ENCODE measurements at regions not wholly inside any gene's neighbourhood (a gene's known extent, or its start where the extent isn't known, plus 50 kb on each side); places are given as distances from the start of the nearest gene placed in this dataset.

DNA sequence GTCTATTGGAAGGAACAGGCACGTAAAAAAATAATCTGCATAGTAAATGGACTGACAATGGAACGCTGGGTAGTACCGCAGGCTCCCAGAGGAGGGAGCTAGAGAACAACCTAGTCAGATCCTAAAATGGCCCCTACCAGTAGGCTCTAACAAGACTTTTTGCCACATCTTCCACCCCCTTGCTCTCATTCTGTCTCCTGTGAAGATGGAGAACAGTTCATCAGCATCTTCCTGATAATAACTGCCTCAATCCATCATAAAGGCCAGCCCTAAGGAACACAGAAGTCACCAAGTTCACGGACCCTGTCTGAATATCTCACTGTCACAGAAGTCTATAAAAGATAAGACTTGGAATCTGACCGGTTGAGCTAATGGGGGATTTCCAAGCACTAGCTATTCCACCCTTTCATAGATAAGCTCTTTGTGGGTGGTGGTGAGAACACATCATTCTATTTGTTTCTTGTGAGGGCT lies 133.4 kb downstream of the SLC1A3 start:
- WGBS (ENCODE audit: insufficient coverage) = 7% methylated on average over 3 of the region's 5 CpGs
- POLR2A ChIA-PET = interaction anchor here in 1 of 2 donors (0.7 kb wide), 1 partner anchor 10 kb away, joined by 3 read pairs; no protein-coding TSS in a partner anchor

DNA sequence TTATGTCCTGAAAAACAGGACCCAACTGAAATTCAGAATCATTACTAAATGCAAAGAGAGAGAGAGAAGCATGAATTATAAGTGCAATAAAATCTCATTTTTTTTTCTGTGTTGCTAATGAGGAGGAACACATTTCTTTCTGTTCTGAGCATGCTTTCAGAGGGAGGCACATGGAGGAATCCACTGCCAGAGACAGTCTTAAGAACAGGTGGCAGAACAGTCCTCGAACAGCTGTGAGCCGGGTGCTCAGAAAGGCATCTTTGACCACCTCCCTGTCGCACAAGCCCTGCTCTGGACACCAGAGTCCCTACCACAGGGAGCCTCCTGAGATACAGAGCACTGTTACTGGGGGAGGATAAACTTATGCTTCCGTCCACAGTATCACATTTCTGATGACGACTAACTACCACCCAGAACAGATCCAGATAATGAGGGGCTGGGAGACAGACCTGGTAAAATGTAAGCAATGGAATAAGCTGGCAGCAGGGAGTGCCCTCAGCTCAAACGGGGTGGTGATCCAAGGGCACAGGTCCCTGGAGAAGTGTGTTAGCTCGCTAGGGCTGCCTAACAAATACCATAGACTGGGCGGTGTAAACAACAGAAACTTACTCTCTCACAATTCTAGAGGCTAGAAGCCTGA lies 134.0 kb downstream of the SLC1A3 start:
- no peak overlapping the region for H3K27ac Mint-ChIP-seq
- ATAC-seq (replicated peaks in 1 of 4) = no peak
- Histone ChIP-seq H3K4me3 (ENCODE audit: control insufficient read depth in 1 of 2, extremely low read depth in 1 of 2, low read length in 1 of 2) (no peak overlapping the region), H3K36me3 (ENCODE audit: control insufficient read depth in 2 of 2, extremely low read depth in 1 of 2, insufficient read depth in 1 of 2, low read length in 1 of 2) (no peaks in the 10 kb centered on the region), H3K9me3 (no peaks in the 10 kb centered on the region), H3K4me1 (ENCODE audit: control insufficient read depth in 1 of 2, extremely low read depth in 1 of 2, insufficient read depth in 2 of 2, low read length in 2 of 2) (peaks cover 6 to 12% of the 10 kb centered on the region in 2 experiments), H3K27ac (ENCODE audit: low read length) (no peak overlapping the region), H3K27me3 (replicated peaks in 1 of 2; ENCODE audit: control insufficient read depth in 2 of 2, extremely low read depth in 1 of 2, insufficient read depth in 2 of 2, low read length in 1 of 2) (peaks cover 2 to 24% of the 10 kb centered on the region in 2 experiments)
- CTCF ChIA-PET = interaction anchor here (0.5 to 3.1 kb wide), 17 partner anchors 11 to 513 kb away, joined by 3 to 26 read pairs (median 3); no protein-coding TSS in a partner anchor
- H3K27me3 Mint-ChIP-seq = peaks cover 35 to 36% of the 10 kb centered on the region in 2 donors
- 100% methylated on average over 2 of the region's 8 CpGs for WGBS (ENCODE audit: insufficient coverage)
- POLR2A ChIA-PET = interaction anchor here in 1 of 2 donors (0.7 kb wide), 1 partner anchor 11 kb away, joined by 3 read pairs; no protein-coding TSS in a partner anchor
- no peaks in the 10 kb centered on the region for H3K36me3 Mint-ChIP-seq
- H3K4me3 Mint-ChIP-seq = no peak overlapping the region
- no peak for DNase-seq
- no peaks in the 10 kb centered on the region for H3K9me3 Mint-ChIP-seq
- H3K4me1 Mint-ChIP-seq = peaks cover 14 to 16% (median 14%) of the 10 kb centered on the region in 3 donors

More for the DNA sequence above, 133.4 kb downstream of the SLC1A3 start:
- H3K27me3 Mint-ChIP-seq = peaks cover 30 to 35% of the 10 kb centered on the region in 2 donors
- H3K9me3 ChIP-seq = no peaks in the 10 kb centered on the region
- no peaks in the 10 kb centered on the region for H3K9me3 Mint-ChIP-seq
- ATAC-seq (replicated peaks in 1 of 4) = peak; percentile 71 to 85 (median 77)
- H3K27ac ChIP-seq (ENCODE audit: low read length) = no peak overlapping the region
- no peak overlapping the region for H3K4me3 Mint-ChIP-seq
- H3K27ac Mint-ChIP-seq = no peak overlapping the region
- H3K4me3 ChIP-seq (ENCODE audit: control insufficient read depth in 1 of 2, extremely low read depth in 1 of 2, low read length in 1 of 2) = no peak overlapping the region
- DNase-seq = peak; percentile 17 to 78 (median 58)
- H3K4me1 ChIP-seq (ENCODE audit: control insufficient read depth in 1 of 2, extremely low read depth in 1 of 2, insufficient read depth in 2 of 2, low read length in 2 of 2) = peaks cover 2 to 6% of the 10 kb centered on the region in 2 experiments
- peaks cover 9 to 10% (median 9%) of the 10 kb centered on the region in 3 donors for H3K4me1 Mint-ChIP-seq
- no peaks in the 10 kb centered on the region for H3K36me3 Mint-ChIP-seq
- no peaks in the 10 kb centered on the region for H3K36me3 ChIP-seq (ENCODE audit: control insufficient read depth in 2 of 2, extremely low read depth in 1 of 2, insufficient read depth in 1 of 2, low read length in 1 of 2)
- CTCF ChIA-PET = interaction anchor here (0.5 to 3.1 kb wide), 21 partner anchors 8 to 512 kb away, joined by 3 to 26 read pairs (median 4); no protein-coding TSS in a partner anchor
- H3K27me3 ChIP-seq (replicated peaks in 1 of 2; ENCODE audit: control insufficient read depth in 2 of 2, extremely low read depth in 1 of 2, insufficient read depth in 2 of 2, low read length in 1 of 2) = peaks cover 2 to 18% of the 10 kb centered on the region in 2 experiments

DNA sequence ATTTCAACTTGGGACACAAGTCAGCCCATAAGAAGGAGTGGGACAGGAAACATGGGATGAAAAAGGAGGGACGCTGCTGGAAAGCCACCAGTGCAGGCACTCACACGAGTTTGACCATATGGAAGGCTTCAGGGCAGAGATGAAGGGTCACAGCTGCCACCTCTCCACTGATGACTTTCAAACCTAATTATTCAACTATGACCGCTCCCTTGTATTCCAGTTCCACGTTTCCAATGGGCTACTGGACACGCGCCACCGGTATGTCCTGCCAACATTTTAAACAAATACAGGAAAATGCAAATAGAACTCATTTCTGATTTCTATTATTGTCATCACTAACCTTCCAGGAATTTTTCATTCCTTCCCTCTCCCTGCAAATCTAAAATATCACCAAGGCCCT lies 134.7 kb downstream of the SLC1A3 start:
- H3K27me3 Mint-ChIP-seq = peaks cover 38 to 41% of the 10 kb centered on the region in 2 donors
- CTCF ChIA-PET = interaction anchor here (0.9 to 2.3 kb wide), 3 partner anchors 12 to 264 kb away, joined by 3 to 14 read pairs (median 5); no protein-coding TSS in a partner anchor

DNA sequence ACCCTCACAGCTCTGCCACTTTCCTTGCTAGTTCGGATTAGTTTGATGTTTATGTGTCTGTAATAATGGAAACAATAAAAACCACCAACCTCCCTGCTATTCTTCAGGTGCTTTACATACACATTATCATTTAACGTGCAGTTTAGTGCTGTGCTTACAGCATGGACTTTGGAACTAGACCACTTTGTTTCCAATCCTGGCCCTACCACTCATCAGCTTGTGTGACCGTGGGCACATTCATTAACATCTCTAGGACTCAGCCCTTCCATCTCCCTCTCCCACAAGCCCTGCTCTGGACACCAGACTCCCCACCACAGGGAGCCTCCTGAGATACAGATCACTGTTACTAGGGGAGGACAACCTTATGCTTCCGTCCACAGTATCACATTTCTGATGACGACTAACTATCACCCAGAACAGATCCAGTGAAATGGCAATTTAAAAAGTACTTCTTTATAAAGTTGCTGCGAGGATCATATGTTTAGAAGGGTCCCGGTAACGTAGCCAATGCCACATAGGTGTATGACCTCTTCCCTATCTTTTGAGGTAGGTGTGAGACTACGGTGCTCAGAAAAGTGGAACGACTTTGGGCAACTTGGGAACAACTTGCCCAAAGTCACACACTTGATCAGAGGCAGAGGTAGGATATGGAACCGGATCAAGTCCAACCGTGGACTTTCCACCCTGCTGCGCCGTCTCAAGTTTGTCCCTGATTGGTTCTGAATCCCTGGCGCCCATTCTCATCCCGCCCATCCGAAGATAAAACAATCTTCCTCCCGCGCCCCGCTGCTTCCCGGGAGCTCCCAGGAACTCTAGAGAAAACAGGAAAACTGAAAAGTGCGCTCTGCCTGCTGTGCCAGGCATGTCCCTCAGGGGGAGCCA lies 132.4 kb upstream of the NIPBL start:
- WGBS (ENCODE audit: insufficient coverage) = 27% methylated on average over 18 of the region's 22 CpGs
- no peaks in the 10 kb centered on the region for H3K36me3 ChIP-seq (ENCODE audit: control insufficient read depth in 2 of 2, extremely low read depth in 1 of 2, insufficient read depth in 1 of 2, low read length in 1 of 2)
- Mint-ChIP-seq H3K9me3 (no peaks in the 10 kb centered on the region), H3K27me3 (peaks cover 44 to 47% of the 10 kb centered on the region in 2 donors), H3K4me3 (peak overlapping the region; percentile 67 to 86 (median 73)), H3K27ac (no peak overlapping the region), H3K4me1 (peaks cover 14 to 21% (median 18%) of the 10 kb centered on the region in 3 donors), H3K36me3 (no peaks in the 10 kb centered on the region)
- H3K9me3 ChIP-seq = no peaks in the 10 kb centered on the region
- DNase-seq (no peak), ATAC-seq (replicated peaks in 1 of 4) (peak in 1 of 4 experiments; percentile 10)
- ChIA-PET CTCF (interaction anchor here (0.6 to 1.2 kb wide), 4 partner anchors 9 to 630 kb away, joined by 3 to 6 read pairs (median 4); no protein-coding TSS in a partner anchor), POLR2A (no interaction called here)
- H3K4me3 ChIP-seq (ENCODE audit: control insufficient read depth in 1 of 2, extremely low read depth in 1 of 2, low read length in 1 of 2) = peak overlapping the region; percentile 47 to 72
- peaks cover 2 to 23% of the 10 kb centered on the region in 2 experiments for H3K27me3 ChIP-seq (replicated peaks in 1 of 2; ENCODE audit: control insufficient read depth in 2 of 2, extremely low read depth in 1 of 2, insufficient read depth in 2 of 2, low read length in 1 of 2)
- H3K27ac ChIP-seq (ENCODE audit: low read length) = no peak overlapping the region
- H3K4me1 ChIP-seq (ENCODE audit: control insufficient read depth in 1 of 2, extremely low read depth in 1 of 2, insufficient read depth in 2 of 2, low read length in 2 of 2) = peaks cover 6 to 15% of the 10 kb centered on the region in 2 experiments

More for the DNA sequence above, 134.7 kb downstream of the SLC1A3 start:
- Histone ChIP-seq H3K27me3 (replicated peaks in 1 of 2; ENCODE audit: control insufficient read depth in 2 of 2, extremely low read depth in 1 of 2, insufficient read depth in 2 of 2, low read length in 1 of 2) (peaks cover 2 to 29% of the 10 kb centered on the region in 2 experiments), H3K4me1 (ENCODE audit: control insufficient read depth in 1 of 2, extremely low read depth in 1 of 2, insufficient read depth in 2 of 2, low read length in 2 of 2) (peaks cover 6 to 15% of the 10 kb centered on the region in 2 experiments), H3K4me3 (ENCODE audit: control insufficient read depth in 1 of 2, extremely low read depth in 1 of 2, low read length in 1 of 2) (no peak overlapping the region), H3K27ac (ENCODE audit: low read length) (no peak overlapping the region), H3K9me3 (no peaks in the 10 kb centered on the region), H3K36me3 (ENCODE audit: control insufficient read depth in 2 of 2, extremely low read depth in 1 of 2, insufficient read depth in 1 of 2, low read length in 1 of 2) (no peaks in the 10 kb centered on the region)
- Mint-ChIP-seq H3K36me3 (no peaks in the 10 kb centered on the region), H3K4me3 (no peak overlapping the region), H3K27ac (no peak overlapping the region), H3K4me1 (peaks cover 14 to 21% (median 18%) of the 10 kb centered on the region in 3 donors), H3K9me3 (no peaks in the 10 kb centered on the region)
- DNase-seq = no peak
- WGBS (ENCODE audit: insufficient coverage) = 97% methylated on average over 5 of the region's 7 CpGs
- ATAC-seq (replicated peaks in 1 of 4) = no peak
- POLR2A ChIA-PET = no interaction called here

DNA sequence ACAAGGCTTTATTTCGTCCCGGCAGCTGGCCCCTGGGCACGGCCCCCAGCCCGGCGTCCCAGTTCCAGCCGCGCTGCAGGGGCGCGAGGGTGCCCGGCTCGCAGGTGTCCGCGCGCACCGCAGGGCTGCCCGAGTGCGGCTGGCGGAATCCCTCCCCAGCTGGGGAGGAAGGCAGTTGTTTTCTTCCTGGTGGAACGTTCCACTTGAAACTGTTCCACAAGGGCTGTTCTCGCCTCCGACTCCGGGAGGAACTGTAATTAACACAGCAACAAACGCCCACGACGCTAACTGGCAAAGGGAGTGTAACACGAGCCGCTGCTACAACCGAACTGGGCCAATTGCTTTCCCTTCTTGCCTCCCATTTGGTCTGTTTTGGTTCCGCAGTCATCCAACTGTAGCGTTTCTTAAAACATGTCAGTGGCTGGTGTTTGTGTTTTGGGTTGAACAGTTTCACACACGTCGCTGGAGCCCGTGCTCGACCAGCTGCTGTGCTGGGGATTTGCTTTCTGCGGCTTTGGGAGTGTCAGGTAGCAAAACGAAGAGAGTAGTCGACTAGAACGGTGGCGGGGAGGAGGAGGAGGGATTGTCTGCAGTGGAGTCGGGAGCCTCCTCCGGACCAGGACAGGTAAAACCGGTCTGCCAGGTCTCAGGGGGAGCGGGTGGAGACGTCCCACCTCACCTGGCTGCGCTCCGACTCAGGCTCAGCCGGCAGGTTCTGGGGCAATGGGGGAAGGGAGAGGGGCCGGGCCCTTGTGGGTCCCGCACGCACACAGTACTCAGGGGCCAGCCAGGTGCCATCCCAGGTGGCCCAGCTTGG lies 131.6 kb upstream of the NIPBL start:
- no peaks in the 10 kb centered on the region for H3K36me3 ChIP-seq (ENCODE audit: control insufficient read depth in 2 of 2, extremely low read depth in 1 of 2, insufficient read depth in 1 of 2, low read length in 1 of 2)
- WGBS (ENCODE audit: insufficient coverage) = 3% methylated on average over 37 of the region's 50 CpGs
- DNase-seq (peak in 19 of 35 experiments; percentile 4 to 35 (median 14)), ATAC-seq (replicated peaks in 1 of 4) (peak; percentile 55 to 74 (median 60))
- peaks cover 14 to 17% (median 15%) of the 10 kb centered on the region in 3 donors for H3K4me1 Mint-ChIP-seq
- peak overlapping the region; percentile 73 to 86 (median 80) for H3K4me3 Mint-ChIP-seq
- peaks cover 46 to 53% of the 10 kb centered on the region in 2 donors for H3K27me3 Mint-ChIP-seq
- peaks cover 2 to 23% of the 10 kb centered on the region in 2 experiments for H3K27me3 ChIP-seq (replicated peaks in 1 of 2; ENCODE audit: control insufficient read depth in 2 of 2, extremely low read depth in 1 of 2, insufficient read depth in 2 of 2, low read length in 1 of 2)
- peak overlapping the region; percentile 47 to 72 for H3K4me3 ChIP-seq (ENCODE audit: control insufficient read depth in 1 of 2, extremely low read depth in 1 of 2, low read length in 1 of 2)
- ChIA-PET POLR2A (no interaction called here), CTCF (interaction anchor here (0.6 to 1.1 kb wide), 2 partner anchors 125 to 629 kb away, joined by 3 to 5 read pairs; no protein-coding TSS in a partner anchor)
- H3K27ac Mint-ChIP-seq = no peak overlapping the region
- no peaks in the 10 kb centered on the region for H3K9me3 ChIP-seq
- no peak overlapping the region for H3K27ac ChIP-seq (ENCODE audit: low read length)
- H3K4me1 ChIP-seq (ENCODE audit: control insufficient read depth in 1 of 2, extremely low read depth in 1 of 2, insufficient read depth in 2 of 2, low read length in 2 of 2) = peaks cover 6 to 15% of the 10 kb centered on the region in 2 experiments
- no peaks in the 10 kb centered on the region for H3K9me3 Mint-ChIP-seq
- H3K36me3 Mint-ChIP-seq = no peaks in the 10 kb centered on the region

All from T-cell (primary cell).